Hypothalamus (tissue), 51 donors: ENCODE measurements at regions not wholly inside any gene's neighbourhood (a gene's known extent, or its start where the extent isn't known, plus 50 kb on each side); places are given as distances from the start of the nearest gene placed in this dataset.
"Not testable (repeated sequence)": the region's sequence is repeated elsewhere in the genome, so short reads cannot be mapped to it uniquely, and the experiment has no call there.

Experiments used
- DNase-seq, 51 donors: peaks; one replicate each; lab custom pipeline; 2025; lab: John Stamatoyannopoulos, UW

DNA sequence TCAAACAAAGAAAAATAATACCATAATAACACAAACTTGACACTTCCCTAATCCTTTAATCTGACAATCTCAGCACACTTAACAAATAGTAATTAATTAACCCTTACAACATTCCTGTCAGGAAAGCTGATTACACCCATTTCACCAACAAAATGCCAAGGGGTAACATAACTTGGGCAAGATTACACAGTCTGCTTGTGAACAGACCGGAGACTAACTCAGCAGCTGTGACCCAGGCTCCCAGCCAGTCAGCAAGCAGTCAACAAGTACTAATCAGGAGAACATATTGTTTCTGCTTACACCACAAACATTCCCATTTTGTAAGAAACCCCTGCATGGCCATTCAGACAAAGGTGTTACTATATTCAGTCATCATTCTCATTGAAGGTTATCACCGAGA lies 592.5 kb upstream of the FLRT2 start:
- no peak for DNase-seq

DNA sequence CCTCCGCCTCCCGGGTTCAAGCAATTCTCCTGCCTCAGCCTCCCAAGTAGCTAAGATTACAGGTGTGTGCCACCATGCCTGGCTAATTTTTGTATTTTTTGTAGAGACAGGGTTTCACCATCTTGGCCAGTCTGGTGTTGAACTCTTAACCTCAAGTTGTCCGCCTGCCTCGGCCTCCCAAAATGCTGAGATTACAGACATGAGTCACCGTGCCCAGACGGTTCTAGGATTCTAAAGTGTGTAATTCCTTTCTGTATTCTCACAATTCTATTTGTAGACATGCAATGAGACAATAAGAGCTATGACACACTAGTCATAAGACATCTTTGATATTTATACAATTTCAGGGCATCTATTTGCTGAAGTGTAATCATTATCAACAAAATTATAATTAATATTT lies 585.0 kb upstream of the FLRT2 start:
- not testable (repeated sequence) for DNase-seq

- no peak for DNase-seq
Measured at GRCh38 chr14:84959851-84960520, 570.0 kb upstream of the FLRT2 start.

DNA sequence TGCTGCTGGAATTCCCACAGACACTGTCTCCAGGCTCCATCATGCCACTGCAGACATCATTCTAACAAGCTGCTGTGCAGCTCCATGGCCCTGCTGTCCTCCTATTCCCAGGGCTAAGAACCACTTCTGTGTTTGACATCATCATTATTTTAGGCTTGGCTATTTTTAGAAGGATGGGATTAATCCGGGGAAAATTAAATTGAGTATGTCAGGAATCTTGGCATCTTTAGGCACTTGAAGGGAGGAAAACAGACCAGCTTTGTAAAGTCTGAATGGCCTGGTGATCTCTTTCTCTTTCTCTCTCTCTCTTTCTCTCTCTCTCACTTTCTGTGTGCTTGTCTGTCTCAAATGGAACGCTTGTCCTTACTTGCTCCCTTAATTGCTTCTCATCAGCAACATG lies 568.3 kb upstream of the FLRT2 start:
- peak in 7 of 51 donors; percentile 1 to 36 (median 2) for DNase-seq

GRCh38 chr14:84963518-84963917 lies 566.4 kb upstream of the FLRT2 start:
- DNase-seq: no peak

DNA sequence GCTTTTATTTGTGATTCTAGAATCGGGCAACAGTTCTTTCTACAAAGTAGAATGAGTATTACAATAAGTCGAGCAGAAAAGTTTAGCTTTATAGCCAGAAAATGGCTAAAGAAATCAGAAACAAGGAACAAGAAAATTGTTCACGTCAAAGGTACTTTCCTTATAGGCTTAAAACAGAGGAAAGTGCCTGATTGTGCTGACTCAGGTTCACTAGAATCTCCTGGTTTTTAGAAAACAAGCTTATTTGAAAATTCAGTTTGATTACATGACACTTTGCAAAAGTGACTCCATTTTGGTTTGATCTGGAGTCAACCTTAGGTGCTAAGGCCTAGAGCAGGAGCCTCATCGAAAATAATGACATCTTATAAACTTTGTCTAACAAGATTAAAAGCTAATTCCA lies 564.7 kb upstream of the FLRT2 start:
- no peak for DNase-seq

- DNase-seq: no peak
Measured at GRCh38 chr14:84969501-84969900, 560.4 kb upstream of the FLRT2 start.

GRCh38 chr14:84975241-84975902 lies 554.6 kb upstream of the FLRT2 start:
- DNase-seq: no peak

- DNase-seq: no peak
Measured at GRCh38 chr14:84976805-84977204, 553.1 kb upstream of the FLRT2 start.

GRCh38 chr14:84987042-84987441 lies 542.9 kb upstream of the FLRT2 start:
- no peak for DNase-seq

- no peak for DNase-seq
Measured at GRCh38 chr14:84988357-84988756, 541.6 kb upstream of the FLRT2 start.

- no peak for DNase-seq
Measured at GRCh38 chr14:84991021-84991420, 538.9 kb upstream of the FLRT2 start.

DNA sequence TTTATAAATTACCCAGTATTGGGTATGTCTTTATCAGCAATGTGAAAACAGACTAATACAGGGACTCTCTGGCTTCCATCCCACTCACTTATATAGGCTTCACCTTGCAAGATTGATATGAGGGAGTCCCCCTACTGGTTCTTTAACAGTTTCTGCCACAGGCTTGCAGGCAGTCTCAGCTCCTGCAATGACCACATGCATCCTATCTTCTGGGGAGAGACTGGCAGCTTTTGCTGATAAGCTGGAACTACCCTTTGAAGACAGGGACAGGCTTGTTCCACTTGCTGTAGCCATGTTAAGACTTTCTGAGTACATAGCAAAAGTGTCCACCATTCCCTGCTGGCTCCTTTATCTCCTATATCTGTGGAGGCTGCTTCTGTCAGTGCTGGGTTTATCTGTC lies 531.7 kb upstream of the FLRT2 start:
- no peak for DNase-seq

GRCh38 chr14:85002846-85003245 lies 527.1 kb upstream of the FLRT2 start:
- no peak for DNase-seq

DNA sequence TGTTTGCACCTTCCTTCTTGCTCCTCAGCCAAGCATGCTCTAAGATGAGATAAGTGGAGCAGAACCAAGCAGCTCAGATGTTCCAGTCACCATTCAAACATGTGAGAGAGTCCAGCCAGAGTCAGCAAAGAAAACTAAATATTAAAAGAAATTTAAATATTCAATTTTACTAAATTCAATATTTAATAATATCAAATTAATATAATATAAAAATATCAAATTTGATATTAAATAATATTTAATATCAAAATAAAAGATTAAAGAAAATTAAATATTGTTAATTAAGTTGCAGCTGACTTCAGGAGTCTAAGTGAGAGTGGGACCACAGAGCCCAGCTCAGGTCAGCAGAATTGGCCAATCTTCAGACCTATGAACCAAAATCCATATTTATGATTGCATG lies 526.1 kb upstream of the FLRT2 start:
- no peak for DNase-seq

DNA sequence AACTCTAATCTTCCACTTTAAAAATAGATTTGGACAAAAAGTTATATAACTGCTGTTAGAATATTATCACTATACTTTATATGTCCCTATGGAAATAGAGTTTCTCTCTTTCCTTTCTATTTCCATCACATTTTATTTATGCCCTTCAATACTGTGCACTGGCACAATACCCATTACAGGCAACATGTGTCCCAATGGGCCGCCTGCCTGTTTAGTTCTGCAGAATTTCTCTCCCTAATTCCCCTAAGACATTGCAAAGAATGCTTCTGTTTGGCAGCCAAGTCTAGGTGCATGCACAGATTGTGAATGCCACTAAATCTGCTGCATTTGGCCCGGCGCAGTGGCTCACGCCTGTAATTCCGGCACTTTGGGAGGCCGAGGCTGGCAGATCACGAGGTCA lies 520.4 kb upstream of the FLRT2 start:
- no peak for DNase-seq

- DNase-seq: no peak
Measured at GRCh38 chr14:85010186-85010585, 519.8 kb upstream of the FLRT2 start.

DNA sequence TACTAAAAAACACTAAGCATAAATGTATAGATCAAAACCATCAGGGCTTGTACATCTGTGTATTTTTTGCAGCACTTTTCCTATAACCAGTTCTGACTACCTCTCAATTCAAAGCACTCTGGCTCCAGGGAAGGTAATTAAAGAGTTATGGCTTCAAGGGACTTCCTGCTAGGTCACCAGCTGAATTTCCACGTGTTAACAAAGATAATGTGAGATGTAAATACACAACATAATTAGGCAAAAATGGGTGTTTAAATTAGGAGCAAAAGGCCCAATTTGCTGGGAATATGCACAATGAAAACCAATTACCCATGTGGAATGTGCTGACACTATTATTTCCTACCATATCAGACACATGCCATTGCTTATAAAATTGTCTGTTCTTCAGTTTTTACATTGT lies 513.4 kb upstream of the FLRT2 start:
- no peak for DNase-seq

- not testable (repeated sequence) for DNase-seq
Measured at GRCh38 chr14:85023866-85024265, 506.1 kb upstream of the FLRT2 start.

DNA sequence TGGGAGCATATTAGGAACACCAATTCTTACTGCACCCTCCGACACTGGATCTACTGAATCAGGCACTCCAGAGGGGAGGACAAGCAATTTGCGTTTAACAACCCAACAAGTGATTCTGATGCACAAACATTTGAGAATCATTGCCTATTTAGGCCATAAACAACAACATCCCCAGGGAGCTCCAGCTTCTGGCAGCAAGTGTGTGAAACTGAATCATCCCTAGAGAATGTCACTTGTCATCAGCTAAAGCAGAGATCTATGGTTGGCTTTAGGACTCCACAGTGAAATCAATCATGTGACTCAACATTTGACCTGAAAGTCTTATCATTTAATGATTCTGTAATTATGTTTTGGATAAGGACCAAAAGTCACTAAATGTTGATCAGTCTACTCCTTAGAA lies 505.0 kb upstream of the FLRT2 start:
- DNase-seq: no peak

GRCh38 chr14:85027681-85028370 lies 502.1 kb upstream of the FLRT2 start:
- no peak for DNase-seq

DNA sequence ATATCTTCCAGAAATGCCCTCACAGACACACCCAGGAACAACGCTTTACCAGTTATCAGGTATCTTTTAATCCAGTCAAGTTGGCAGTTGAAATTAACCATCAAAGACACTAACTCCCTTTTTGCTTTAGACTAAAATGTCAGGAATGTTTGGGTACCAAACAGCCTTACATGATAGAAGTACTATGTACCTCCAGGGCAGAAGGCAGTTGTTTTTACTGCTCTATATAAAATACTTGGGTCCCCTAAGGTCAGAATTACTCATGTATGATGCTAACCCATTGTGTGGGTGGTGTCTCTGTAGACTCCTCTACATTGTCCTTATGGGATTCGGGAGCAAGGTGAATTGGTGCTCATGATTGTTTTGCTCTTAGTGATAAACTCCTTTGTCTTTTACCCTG lies 492.5 kb upstream of the FLRT2 start:
- DNase-seq: no peak
